ENCODE measurements at regions not wholly inside any gene's neighbourhood (a gene's known extent, or its start where the extent isn't known, plus 50 kb on each side); places are given as distances from the start of the nearest gene placed in this dataset.

- no peaks in the 10 kb centered on the region for H3K9me3 Mint-ChIP-seq
- Histone ChIP-seq H3K36me3 (no peaks in the 10 kb centered on the region), H3F3A (ENCODE audit: low read depth) (no peaks in the 10 kb centered on the region), H3K9ac (no peak overlapping the region), H3K4me2 (no peak overlapping the region), H3K4me3 (no peak overlapping the region), H3K79me2 (ENCODE audit: low read depth) (no peaks in the 10 kb centered on the region), H2AFZ (replicated peaks) (no peak overlapping the region), H3K27ac (no peak overlapping the region), H3K9me3 (ENCODE audit: low read depth) (peaks cover 3% of the 10 kb centered on the region), H3K4me1 (no peaks in the 10 kb centered on the region), H3K27me3 (no peaks in the 10 kb centered on the region), H4K20me1 (ENCODE audit: low read depth) (no peaks in the 10 kb centered on the region)
- TF ChIP-seq CTCF (IDR thresholded peaks at IDR 0.05) (no peak), EZH2phosphoT487 (IDR thresholded peaks at IDR 0.05) (no peak), EZH2 (IDR thresholded peaks at IDR 0.05) (no peak)
- H3K27me3 Mint-ChIP-seq (ENCODE audit: insufficient read depth, low read depth): peaks cover 4% of the 10 kb centered on the region
- peaks cover 3% of the 10 kb centered on the region for H3K4me1 Mint-ChIP-seq
- H3K4me3 Mint-ChIP-seq: no peak overlapping the region
- DNase-seq (ENCODE audit: low spot score): no peak
- H3K36me3 Mint-ChIP-seq: no peaks in the 10 kb centered on the region
- no peak overlapping the region for H3K27ac Mint-ChIP-seq
Measured at GRCh38 chr1:2879591-2879990, 78.1 kb upstream of the TTC34 start.

GRCh38 chr1:2880086-2880485 is 78.6 kb upstream of the TTC34 start:
- H3K27ac ChIP-seq: no peak overlapping the region
- Mint-ChIP-seq H3K27me3 (ENCODE audit: insufficient read depth, low read depth) (peaks cover 8% of the 10 kb centered on the region), H3K27ac (no peak overlapping the region), H3K9me3 (no peaks in the 10 kb centered on the region), H3K4me3 (no peak overlapping the region), H3K4me1 (peaks cover 6% of the 10 kb centered on the region), H3K36me3 (no peaks in the 10 kb centered on the region)
- TF ChIP-seq EZH2 (IDR thresholded peaks at IDR 0.05) (no peak), EZH2phosphoT487 (IDR thresholded peaks at IDR 0.05) (no peak), CTCF (IDR thresholded peaks at IDR 0.05) (no peak)
- peaks cover 3% of the 10 kb centered on the region for H3K9me3 ChIP-seq (ENCODE audit: low read depth)
- no peaks in the 10 kb centered on the region for H3K79me2 ChIP-seq (ENCODE audit: low read depth)
- H3K36me3 ChIP-seq: no peaks in the 10 kb centered on the region
- no peak overlapping the region for H3K4me3 ChIP-seq
- H3K4me1 ChIP-seq: no peaks in the 10 kb centered on the region
- H4K20me1 ChIP-seq (ENCODE audit: low read depth): no peaks in the 10 kb centered on the region
- H3K27me3 ChIP-seq: no peaks in the 10 kb centered on the region
- no peak overlapping the region for H3K4me2 ChIP-seq
- H2AFZ ChIP-seq (replicated peaks): no peak overlapping the region
- no peak overlapping the region for H3K9ac ChIP-seq
- H3F3A ChIP-seq (ENCODE audit: low read depth): no peaks in the 10 kb centered on the region
- no peak for DNase-seq (ENCODE audit: low spot score)

GRCh38 chr1:2880812-2881295 is 79.4 kb upstream of the TTC34 start:
- H3K36me3 ChIP-seq: no peaks in the 10 kb centered on the region
- Mint-ChIP-seq H3K27me3 (ENCODE audit: insufficient read depth, low read depth) (peaks cover 6% of the 10 kb centered on the region), H3K36me3 (no peaks in the 10 kb centered on the region), H3K4me1 (peaks cover 14% of the 10 kb centered on the region), H3K9me3 (peaks cover 2% of the 10 kb centered on the region), H3K27ac (peak overlapping the region; percentile 42), H3K4me3 (peak overlapping the region; percentile 55)
- no peak overlapping the region for H2AFZ ChIP-seq (replicated peaks)
- H3K79me2 ChIP-seq (ENCODE audit: low read depth): no peaks in the 10 kb centered on the region
- no peaks in the 10 kb centered on the region for H3F3A ChIP-seq (ENCODE audit: low read depth)
- H4K20me1 ChIP-seq (ENCODE audit: low read depth): no peaks in the 10 kb centered on the region
- H3K9ac ChIP-seq: no peak overlapping the region
- H3K27me3 ChIP-seq: no peaks in the 10 kb centered on the region
- no peak for TF ChIP-seq EZH2 (IDR thresholded peaks at IDR 0.05)
- no peak for TF ChIP-seq EZH2phosphoT487 (IDR thresholded peaks at IDR 0.05)
- TF ChIP-seq CTCF (IDR thresholded peaks at IDR 0.05): no peak
- H3K4me3 ChIP-seq: no peak overlapping the region
- no peak overlapping the region for H3K4me2 ChIP-seq
- peaks cover 3% of the 10 kb centered on the region for H3K9me3 ChIP-seq (ENCODE audit: low read depth)
- DNase-seq (ENCODE audit: low spot score): no peak
- H3K4me1 ChIP-seq: no peaks in the 10 kb centered on the region
- H3K27ac ChIP-seq: no peak overlapping the region
